GM19438 (cell line): ENCODE measurements at regions not wholly inside any gene's neighbourhood (a gene's known extent, or its start where the extent isn't known, plus 50 kb on each side); places are given as distances from the start of the nearest gene placed in this dataset.
"Not testable (repeated sequence)": the region's sequence is repeated elsewhere in the genome, so short reads cannot be mapped to it uniquely, and the experiment has no call there.

ENCODE experiments used
- ATAC-seq: cut with Tn5 transposase; IDR thresholded peaks from one replicate; pipeline ENCODE4 v1.9.1; 2021; ENCODE audit warnings: low read depth; ENCODE audit not compliant: unreplicated experiment

- no peak for ATAC-seq
These were observed 801.3 kb downstream of the DNAH5 start for GRCh38 chr5:13143214-13143613.

DNA sequence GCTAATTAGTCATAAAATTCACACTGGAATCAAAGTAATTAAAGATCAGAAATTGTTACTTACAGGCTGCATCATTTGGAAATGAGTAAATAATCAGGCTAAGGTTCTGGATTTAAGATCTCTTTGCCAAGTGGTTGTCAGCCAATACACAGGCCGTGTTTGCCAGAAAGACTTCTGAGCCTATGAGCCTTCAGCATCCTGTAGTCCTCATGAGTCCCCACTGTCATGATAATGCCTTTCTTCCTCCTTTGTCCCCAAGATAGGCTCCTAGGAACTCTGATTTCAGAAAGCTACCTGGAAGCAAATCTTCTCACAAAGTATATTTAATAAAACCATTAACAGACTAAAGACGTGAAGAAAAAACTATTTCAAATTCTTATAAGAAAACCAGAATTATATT, 810.5 kb downstream of the DNAH5 start:
- no peak for ATAC-seq

GRCh38 chr5:13115476-13115875, 829.0 kb downstream of the DNAH5 start:
- no peak for ATAC-seq

DNA sequence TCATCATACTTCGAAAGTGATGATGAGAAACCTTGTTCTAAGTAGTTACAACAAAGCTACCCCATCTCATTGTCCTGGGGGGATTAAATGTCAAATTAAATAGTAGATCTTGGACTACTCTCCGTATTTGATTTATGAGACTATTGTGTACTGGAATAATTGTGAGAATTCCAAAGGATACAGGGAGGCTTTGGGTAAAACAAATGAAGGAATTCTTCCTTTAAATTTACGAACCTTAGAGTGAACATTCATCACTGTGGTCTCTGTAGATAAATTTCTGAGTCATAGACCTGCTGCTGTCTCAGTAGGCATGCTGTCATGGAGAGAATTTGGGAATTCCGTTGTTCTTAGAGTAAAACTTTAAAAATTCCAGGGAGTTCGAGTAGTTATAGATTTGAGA, 836.2 kb downstream of the DNAH5 start:
- ATAC-seq, result no peak

- ATAC-seq, result no peak
These were observed 837.0 kb downstream of the DNAH5 start for GRCh38 chr5:13107537-13107936.

DNA sequence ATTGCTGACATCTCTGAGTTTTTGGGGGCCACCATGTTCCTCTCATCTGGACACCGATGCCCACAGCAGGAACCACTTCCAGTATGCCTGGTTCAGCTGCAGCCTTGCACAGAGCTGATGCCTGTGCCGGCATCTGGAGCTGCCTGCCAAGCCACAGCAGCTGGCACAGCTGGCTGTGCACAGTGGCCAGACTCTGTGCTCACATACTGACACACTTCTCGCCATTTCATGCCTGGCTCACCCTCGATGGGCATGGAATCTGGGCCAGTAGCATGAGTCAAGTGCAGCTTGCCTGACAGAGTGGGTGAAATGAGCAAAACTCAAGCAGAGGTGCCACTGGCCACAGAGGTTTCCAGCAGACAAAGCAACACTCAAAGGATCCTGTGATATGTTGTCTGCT, 863.4 kb downstream of the DNAH5 start:
- ATAC-seq, result no peak

DNA sequence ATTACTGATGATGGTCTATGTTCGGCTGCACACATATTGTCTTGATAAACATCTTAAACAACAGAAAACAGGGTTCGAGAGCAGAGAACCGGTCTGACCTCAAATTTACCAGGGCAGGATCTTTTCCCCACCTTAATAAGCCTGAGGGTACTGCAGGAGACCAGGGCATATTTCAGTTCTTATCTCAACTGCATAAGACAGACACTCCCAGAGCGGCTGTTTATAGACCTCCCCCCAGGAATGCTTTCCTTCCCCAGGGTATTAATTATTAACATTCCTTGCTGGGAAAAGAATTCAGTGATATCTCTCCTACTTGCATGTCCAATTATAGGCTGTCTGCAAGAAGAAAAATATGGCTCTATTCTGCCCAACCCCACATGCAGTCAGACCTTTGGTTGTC, 871.6 kb downstream of the DNAH5 start:
- not testable (repeated sequence) for ATAC-seq

DNA sequence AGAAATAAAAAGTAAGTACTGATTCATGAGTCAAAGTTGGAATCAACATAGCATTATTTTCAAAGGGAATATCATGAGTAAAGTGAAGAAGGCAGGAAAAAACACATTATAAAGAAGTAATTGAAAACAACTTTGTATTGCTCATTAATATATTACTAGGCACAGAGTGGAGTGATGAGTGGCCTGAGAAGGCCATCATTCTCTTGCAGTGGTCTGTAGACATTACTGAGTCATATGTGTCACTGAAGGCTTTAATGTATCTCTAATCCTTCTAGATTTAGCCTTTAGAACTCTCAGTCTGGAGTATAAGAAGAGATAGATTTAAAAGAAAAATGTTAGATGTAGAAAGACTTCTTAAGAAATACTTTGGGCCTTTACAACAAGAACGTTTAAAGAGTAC, 881.4 kb downstream of the DNAH5 start:
- no peak for ATAC-seq

DNA sequence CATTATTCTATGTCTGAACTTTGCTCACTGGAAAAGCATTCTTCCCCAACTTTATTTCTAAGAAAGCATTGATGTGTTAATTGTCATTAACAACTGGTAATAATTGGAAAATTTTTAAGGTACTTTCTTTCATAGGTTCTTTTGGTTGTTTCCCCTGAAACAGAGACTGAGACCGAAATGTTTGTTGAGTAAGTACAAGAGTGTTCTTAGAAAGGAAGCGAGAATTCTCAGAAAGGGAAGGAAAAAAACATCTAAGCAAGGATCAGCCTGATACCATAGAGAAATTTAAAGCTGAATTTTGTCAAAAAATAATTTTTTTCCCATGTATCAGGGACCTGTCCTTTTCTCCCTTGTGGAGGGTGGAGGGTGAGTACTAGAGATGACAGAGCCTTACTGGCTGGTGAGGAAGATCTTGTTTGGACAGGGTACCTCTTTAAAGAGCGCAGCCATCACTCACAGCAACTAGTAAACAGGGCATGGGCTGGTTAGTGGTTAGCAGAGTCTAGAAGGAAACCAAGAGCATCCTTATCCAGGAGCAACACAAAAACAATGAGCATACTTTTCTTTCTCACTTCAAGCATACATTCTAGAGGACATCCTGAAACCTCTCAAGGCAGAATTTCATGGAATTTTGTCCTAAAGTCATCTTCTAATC, 898.5 kb downstream of the DNAH5 start:
- no peak for ATAC-seq

DNA sequence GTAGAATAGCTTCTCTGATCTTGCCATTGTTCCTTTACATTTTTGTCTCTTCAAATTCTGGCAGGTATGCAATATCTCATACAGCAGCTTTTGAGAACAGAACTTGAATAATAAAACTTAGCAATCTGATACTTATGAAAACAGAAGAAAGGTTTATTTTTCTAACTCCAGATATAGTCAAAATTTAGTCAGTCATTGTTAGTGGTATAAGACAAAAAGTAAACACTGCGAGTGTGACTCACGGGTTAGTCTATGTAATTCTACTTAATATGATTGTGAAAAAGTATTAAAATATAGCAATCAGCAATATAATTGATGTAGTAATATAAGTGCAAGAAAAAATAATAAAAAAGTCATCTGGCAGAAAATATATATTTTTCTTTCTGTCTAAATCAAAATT, 910.4 kb downstream of the DNAH5 start:
- ATAC-seq, result no peak

GRCh38 chr5:13029211-13029610, 915.3 kb downstream of the DNAH5 start:
- no peak for ATAC-seq

GRCh38 chr5:13027874-13028273, 916.6 kb downstream of the DNAH5 start:
- no peak for ATAC-seq

GRCh38 chr5:13019729-13020128, 924.8 kb downstream of the DNAH5 start:
- no peak for ATAC-seq

DNA sequence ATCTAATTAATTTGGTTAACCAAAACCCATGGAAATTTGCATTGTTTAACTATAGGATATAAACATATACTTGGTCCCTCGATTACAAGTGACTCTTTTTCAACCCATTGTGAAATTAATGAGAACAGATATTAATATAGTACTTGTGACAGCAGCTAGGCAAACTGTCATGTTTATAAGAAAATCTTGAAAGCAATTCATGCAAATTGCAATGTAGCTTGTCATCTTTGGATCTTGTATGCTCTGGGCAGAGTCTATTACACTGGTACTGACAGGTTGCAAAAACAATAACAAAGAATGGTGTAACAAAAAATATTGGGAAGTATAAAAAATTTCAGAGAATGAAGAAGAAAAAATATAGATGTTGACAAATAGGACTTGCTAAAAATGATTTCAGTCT, 941.0 kb downstream of the DNAH5 start:
- ATAC-seq, result no peak

DNA sequence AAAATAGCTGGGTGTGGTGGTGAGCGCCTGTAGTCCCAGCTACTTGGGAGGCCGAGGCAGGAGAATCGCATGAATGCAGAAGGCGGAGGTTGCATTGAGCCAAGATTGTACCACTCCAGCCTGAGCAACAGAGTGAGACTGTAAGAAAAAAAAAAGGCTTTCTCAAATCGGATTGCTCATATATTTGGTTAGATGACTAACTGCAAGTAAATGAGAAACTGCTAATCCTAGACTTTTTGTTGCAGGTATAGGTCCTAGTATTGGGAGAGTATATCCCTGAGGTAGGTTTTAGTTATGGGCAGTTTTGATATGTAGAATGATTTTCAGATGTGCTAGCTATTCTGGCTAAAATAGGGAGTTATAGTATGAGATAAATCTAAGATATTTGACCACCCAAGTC, 944.8 kb downstream of the DNAH5 start:
- ATAC-seq, result no peak

DNA sequence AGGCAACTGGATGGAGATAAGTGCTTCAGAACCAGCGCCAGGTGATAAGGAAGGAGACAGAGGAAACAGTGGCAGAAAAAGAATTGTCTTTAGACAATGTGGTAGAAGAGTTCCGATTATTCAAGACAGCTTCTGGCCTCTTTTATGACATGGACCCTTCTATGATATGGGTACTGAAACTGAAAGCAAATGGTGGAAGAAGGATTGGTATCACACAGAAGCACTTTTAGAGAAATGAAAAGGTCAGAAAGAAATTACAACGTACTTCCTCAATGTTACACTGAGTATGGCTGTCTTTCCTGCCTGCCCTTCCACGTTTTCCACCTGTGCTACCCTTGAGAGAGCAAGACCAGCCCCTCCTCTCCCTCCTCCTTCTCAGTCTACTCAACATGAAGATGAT, 959.3 kb downstream of the DNAH5 start:
- no peak for ATAC-seq

DNA sequence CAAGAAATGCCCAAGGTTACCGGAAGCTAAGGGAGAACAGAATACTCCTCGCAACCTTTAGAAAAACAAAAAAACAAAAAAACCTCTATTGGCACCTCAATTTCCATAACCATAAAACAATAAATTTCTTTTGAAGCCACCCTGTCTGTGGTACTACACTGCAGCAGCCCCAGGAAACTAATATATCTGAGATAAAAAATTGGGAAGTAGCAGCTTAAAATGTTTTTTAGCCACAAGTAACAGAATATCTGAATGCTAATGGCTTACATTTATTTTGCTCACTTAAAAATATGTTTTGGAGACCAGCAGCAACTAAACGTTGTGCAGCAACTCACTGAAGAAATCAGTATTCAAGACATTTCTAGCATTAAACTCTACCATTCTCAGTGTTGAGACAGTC, 969.6 kb downstream of the DNAH5 start:
- no peak for ATAC-seq

DNA sequence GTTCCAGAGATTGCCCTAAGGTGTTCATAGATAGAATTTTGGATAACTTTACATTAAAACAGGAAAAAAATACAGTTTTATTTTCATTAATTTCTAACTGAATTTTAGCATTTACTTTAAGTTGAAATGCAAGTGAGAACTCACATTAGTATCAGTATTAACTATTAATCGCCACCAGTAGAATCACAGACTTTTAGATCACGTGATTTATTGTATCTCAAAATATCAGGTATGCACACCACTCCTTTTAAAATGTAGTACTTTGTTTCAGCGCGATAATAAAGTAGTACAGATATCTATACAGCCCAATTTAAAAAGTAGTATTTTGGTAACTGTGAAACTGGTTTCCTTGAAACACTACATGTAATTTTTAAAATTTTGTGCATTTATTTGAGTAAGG, 978.7 kb downstream of the DNAH5 start:
- no peak for ATAC-seq

- no peak for ATAC-seq
These were observed 984.8 kb downstream of the DNAH5 start for GRCh38 chr5:12959713-12960112.

DNA sequence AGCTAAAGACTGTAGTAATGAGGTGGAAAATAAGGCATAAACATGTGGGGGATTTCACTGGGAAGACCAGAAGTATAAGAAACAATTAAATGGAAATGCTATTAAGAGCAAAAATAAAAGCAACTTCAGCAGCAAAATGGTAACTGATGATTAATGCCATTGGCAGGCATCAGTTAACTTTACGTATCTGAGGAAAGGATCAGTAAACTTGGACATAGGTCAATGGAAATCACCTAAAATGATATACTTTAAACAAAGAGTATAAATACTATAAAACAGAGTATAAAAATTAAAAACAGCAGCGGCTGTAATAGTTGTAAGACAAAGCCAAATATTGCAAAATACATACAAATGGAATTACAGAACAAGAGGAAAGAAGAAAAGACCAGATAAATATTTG, 992.1 kb downstream of the DNAH5 start:
- no peak for ATAC-seq

- ATAC-seq, result no peak
These were observed 992.6 kb downstream of the DNAH5 start for GRCh38 chr5:12951846-12952245.

GRCh38 chr5:12947379-12947778, 997.1 kb downstream of the DNAH5 start:
- no peak for ATAC-seq

DNA sequence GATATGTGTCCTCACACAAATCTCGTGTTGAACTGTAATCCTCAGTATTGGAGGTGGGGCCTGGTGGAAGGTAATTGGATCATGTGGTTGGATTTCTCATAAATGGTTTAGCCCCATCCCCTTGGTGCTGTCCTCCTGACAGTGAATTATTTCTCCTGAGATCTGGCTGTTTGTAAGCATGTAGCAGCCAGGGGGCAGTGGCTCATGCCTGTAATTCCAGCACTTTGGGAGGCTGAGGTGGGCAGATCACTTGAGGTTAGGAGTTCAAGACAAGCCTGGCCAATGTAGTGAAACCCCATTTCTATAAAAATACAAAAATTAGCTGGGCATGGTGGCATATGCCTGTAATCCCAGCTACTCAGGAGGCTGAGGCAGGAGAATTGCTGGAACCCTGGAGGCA, 999.0 kb downstream of the DNAH5 start:
- ATAC-seq, result not testable (repeated sequence)
